Bone marrow (tissue), 2 donors: ENCODE measurements at regions not wholly inside any gene's neighbourhood (a gene's known extent, or its start where the extent isn't known, plus 50 kb on each side); places are given as distances from the start of the nearest gene placed in this dataset.
"Not testable (repeated sequence)": the region's sequence is repeated elsewhere in the genome, so short reads cannot be mapped to it uniquely, and the experiment has no call there.

Source experiments
- DNase-seq, 2 donors: peaks; one replicate each; lab custom pipeline; 2025; lab: John Stamatoyannopoulos, UW

- no peak for DNase-seq
Observed at GRCh38 chr7:12004581-12004980, 172.6 kb upstream of the THSD7A start.

GRCh38 chr7:12007576-12007975, 175.6 kb upstream of the THSD7A start:
- no peak for DNase-seq

GRCh38 chr7:12013983-12014382, 182.0 kb upstream of the THSD7A start:
- DNase-seq: no peak

GRCh38 chr7:12016439-12016838, 184.4 kb upstream of the THSD7A start:
- DNase-seq: no peak

DNA sequence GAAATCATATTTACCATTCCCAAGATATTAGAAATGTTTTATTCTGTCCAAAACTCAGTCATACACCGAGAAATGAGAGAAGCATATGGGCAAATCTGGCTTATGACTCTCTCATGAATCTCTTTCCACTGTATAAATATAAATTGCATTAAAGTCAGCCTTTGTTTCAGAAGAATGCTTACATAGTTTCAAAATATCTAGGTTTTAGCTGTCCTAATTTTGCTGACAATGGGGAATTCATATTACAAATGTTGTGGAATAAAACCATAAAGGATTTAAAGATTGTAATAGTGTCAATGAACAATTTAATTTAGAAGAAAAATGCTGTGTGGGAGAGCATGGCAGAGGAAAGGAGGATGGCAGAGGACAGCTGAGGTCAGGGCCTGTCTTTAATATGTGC, 185.0 kb upstream of the THSD7A start:
- no peak for DNase-seq

- not testable (repeated sequence) for DNase-seq
Observed at GRCh38 chr7:12022011-12022410, 189.1 kb upstream of the TMEM106B start.

GRCh38 chr7:12025246-12025645, 185.8 kb upstream of the TMEM106B start:
- DNase-seq: no peak

- DNase-seq: no peak
Observed at GRCh38 chr7:12028508-12028907, 182.6 kb upstream of the TMEM106B start.

DNA sequence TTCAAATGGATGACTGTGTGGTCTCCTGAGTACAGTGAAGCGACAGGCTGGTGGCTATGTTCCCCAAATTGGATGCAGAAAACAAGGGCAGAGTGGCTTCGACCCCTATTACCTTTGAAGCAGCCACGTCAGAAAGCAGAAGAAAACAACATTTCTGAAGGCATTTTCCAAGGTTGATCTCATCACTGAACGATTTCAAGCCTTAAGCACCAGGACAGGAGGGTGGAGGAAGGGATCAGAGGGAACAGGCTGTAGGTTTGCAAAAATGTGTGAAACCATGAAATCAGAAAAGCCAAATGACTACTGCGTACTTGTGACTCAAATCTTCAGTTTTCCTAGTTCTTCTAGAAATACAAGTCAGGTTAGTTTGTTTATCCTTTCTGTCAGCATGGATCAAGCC, 181.0 kb upstream of the TMEM106B start:
- DNase-seq: no peak

GRCh38 chr7:12031186-12031585, 179.9 kb upstream of the TMEM106B start:
- no peak for DNase-seq

DNA sequence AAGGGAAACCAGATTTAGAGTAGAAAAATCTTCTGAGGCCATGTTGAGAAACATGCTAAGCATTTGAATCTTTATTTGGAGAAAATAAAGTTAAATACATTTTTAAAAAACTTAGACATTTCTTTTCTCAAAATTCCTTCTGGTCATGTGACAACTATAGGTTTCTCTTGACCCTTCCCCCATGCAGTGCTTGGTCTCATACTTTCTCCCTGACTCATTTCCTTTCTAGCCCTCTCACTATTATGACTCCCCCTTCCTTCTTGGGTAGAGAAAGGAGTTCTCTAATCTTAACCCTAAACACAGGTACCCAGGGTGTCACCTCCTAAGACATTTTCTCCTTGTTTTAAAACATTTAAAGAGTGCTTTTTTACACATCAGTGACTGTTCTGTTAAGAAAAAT, 179.5 kb upstream of the TMEM106B start:
- DNase-seq: no peak

- DNase-seq: no peak
Observed at GRCh38 chr7:12032146-12032545, 178.9 kb upstream of the TMEM106B start.

- DNase-seq: not testable (repeated sequence)
Observed at GRCh38 chr7:12043457-12043856, 167.6 kb upstream of the TMEM106B start.

GRCh38 chr7:12052211-12052610, 158.9 kb upstream of the TMEM106B start:
- no peak for DNase-seq

GRCh38 chr7:12053561-12053960, 157.5 kb upstream of the TMEM106B start:
- no peak for DNase-seq

GRCh38 chr7:12054830-12055229, 156.3 kb upstream of the TMEM106B start:
- DNase-seq: no peak

DNA sequence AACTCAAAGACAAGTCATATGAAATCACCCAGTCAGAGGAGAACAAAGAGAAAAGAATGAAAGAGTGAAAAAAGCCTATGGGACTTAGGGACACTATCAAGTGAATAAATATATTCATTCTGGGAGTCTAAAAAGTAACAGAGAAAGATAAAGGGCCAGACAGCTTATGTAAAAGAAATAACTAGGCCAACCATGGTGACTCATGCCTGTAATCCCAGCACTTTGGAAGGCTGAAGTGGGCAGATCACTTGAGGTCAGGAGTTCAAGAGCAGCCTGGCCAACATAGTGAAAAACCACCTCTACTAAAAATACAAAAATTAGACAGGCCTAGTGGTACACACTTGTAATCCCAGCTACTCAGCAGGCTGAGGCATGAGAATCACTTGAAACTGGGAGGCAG, 154.7 kb upstream of the TMEM106B start:
- DNase-seq: no peak

DNA sequence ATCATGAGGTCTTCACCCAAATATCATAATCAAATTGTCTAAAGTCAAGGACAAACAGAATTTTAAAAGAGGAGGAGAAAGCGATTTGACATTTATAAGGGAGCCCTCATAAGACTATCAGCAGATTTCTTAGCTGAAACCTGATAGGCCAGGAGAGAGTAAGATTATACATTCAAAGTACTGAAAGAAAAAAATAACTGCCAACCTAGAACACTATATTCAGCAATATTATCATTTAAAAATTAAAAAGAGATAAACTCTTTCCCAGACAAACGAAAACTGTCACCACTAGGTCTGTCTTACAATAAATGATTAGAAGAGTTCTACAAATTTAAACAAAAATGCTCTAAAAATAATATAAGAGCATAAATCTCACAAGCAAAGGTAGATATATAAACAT, 154.1 kb upstream of the TMEM106B start:
- no peak for DNase-seq

DNA sequence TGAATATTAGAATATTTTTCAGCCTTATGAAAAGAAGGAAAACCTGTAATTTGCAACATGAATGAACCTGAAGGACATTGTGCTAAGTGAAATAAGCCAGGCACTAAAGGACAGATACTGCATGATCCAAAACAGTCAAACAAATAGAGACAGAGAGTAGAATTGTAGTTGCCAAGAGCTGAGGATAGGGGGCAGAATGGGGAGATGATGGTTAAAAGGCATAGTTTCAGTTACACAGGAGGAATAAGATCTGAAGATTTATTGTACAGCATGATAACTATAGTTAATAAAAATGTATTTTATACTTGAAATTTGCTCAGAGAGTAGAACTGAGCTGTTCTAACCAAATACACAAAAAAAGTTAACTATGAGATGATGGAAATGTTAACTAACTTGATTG, 149.0 kb upstream of the TMEM106B start:
- no peak for DNase-seq

DNA sequence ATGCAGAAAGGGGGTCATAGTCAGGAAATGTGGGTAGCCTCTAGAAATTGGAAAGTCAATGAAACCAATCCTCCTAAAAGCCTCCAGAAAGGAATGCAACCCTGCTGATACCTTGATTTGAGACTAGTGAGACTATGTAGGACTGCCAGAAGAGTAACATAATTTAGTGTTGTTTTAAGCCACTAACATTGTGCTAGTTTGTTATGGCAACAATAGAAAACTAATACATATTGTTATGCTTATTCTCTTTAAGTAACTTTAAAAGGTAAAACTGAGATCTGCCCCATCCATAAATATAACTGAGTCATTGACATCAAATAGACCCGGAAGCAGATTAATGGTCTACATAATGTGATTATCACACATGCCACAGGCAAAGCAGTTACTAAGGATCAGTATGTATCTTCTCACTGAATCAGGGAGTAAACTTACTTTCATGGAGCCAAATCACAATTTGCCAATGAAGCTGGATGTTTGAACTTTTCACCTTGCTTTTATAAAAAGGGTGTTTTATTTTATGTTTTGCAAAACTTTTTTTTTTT, 146.4 kb upstream of the TMEM106B start:
- no peak for DNase-seq

DNA sequence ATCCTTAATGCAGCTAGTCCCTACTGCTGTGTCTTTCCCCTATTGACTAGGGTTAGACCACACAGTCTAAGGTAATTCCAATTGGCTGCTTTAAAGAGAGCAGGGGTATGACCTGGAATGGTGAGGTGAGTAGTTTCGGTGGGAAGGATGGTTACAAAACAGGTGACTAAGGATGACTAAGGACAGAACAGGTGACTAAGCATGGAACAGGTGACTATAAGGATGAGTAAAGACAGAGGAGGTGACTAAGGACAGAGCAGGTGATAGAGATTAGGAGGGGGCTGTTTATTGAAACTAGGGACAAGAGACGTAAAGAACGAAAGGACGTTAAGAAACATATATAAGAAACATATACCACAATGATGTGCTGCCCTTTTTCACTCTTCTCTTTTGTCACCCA, 145.1 kb upstream of the TMEM106B start:
- no peak for DNase-seq

DNA sequence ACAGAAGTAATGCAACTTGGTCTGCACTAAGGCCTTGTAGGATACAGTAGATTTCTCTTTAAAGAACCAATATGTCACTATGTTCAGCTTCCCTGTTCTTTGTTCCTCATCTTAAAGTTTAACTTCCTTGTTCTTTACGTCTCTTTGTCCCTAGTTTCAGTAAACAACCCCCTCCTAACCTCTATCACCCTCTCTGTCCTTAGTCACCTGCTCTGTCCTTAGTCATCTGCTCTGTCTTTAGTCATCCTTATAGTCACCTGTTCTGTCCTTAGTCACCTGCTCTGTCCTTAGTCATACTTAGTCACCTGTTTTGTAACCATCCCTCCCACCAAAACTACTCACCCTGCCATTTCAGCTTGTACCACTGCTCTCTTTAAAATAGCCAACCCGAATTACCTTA, 144.6 kb upstream of the TMEM106B start:
- DNase-seq: peak in 1 of 2 donors; percentile 55

DNA sequence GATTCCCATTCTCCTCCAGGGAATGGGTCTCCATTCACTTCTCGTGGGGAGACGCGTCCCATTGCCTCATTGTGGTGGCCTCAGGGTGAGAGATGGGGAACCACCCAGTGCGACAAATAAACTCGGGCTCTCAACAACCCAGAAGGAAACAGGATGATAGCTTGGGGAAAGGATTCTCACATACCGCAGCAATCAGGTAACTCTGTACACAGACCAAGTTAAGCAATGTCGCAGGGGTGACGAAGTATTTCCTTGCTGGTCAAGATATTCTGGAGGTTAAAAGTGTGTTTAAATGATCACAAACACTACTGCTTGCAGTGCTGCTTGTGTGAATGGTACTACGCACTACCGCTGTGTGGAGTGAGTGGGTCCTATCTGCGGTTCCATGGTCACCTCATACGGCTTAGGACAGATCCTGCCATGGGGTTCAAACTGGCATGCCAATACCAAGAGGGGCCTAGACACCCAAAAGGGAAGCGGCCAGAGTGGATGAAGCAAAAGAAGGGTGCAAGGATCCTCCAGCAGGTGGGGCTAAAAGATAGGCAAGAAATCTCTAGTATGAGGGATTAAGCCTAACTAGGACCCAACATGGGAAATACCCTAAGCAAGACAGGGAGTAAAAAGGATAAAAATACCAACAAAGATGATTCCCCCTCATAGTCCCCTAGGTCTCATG, 143.8 kb upstream of the TMEM106B start:
- peak in 1 of 2 donors; percentile 51 for DNase-seq

GRCh38 chr7:12069757-12070156, 141.3 kb upstream of the TMEM106B start:
- DNase-seq: no peak
